HL-60 (cell line): ENCODE measurements at regions not wholly inside any gene's neighbourhood (a gene's known extent, or its start where the extent isn't known, plus 50 kb on each side); places are given as distances from the start of the nearest gene placed in this dataset.

Experiments
- DNase-seq, 2 experiments: peaks; one replicate each; pipeline ENCODE4 v3.0.0-alpha.2; 2010 to 2020; ENCODE audit warnings: low read depth in 1 of 2, low spot score in 1 of 2
- H3K27ac ChIP-seq: fragments of 250-450 bp; sonication (Bioruptor Pico); replicated peaks from 2 replicates; pipeline ENCODE4 v1.5.1; 2020; ENCODE audit warnings: mild to moderate bottlenecking, moderate library complexity
- H3K27me3 ChIP-seq: fragments of 250-450 bp; sonication (Bioruptor Pico); 2 replicates; pipeline ENCODE4 v1.5.1; 2021; ENCODE audit warnings: mild to moderate bottlenecking, moderate library complexity; ENCODE audit not compliant: insufficient read depth, poor library complexity, severe bottlenecking
- H3K4me3 ChIP-seq: replicated peaks from 2 replicates; pipeline ENCODE4 v1.5.1; 2011; ENCODE audit warnings: mild to moderate bottlenecking, control low read depth, low read length; ENCODE audit not compliant: insufficient read depth
- CTCF ChIP-seq: IDR thresholded peaks from one replicate; pipeline ENCODE4 v1.5.1; 2011; ENCODE audit warnings: low read length, control low read depth, inconsistent platforms; ENCODE audit not compliant: insufficient read depth
- GABPA ChIP-seq: IDR thresholded peaks from 2 replicates; pipeline ENCODE4 v1.6.1; 2012; ENCODE audit warnings: low read depth
- POLR2AphosphoS5 ChIP-seq: IDR thresholded peaks from 2 replicates; pipeline ENCODE4 v1.6.1; 2012; ENCODE audit warnings: low read depth
- REST ChIP-seq: IDR thresholded peaks from 2 replicates; pipeline ENCODE4 v1.6.1; 2012; ENCODE audit warnings: low read depth; ENCODE audit not compliant: insufficient replicate concordance
- SPI1 ChIP-seq: IDR thresholded peaks from 2 replicates; pipeline ENCODE4 v1.6.1; 2012; ENCODE audit warnings: low read depth, mild to moderate bottlenecking, borderline replicate concordance

- no peak overlapping the region for H3K27ac ChIP-seq
- DNase-seq: no peak
- TF ChIP-seq POLR2AphosphoS5 (no peak), SPI1 (no peak), REST (no peak), GABPA (no peak), CTCF (no peak)
- H3K27me3 ChIP-seq: no peaks in the 10 kb centered on the region
- no peak overlapping the region for H3K4me3 ChIP-seq
Observed at GRCh38 chr6:168778201-168778600, 337.2 kb downstream of the SMOC2 start.

- Histone ChIP-seq H3K4me3 (no peak overlapping the region), H3K27ac (no peak overlapping the region), H3K27me3 (no peaks in the 10 kb centered on the region)
- TF ChIP-seq REST (no peak), GABPA (no peak), POLR2AphosphoS5 (no peak), SPI1 (no peak), CTCF (no peak)
- no peak for DNase-seq
Observed at GRCh38 chr6:168774381-168774780, 333.4 kb downstream of the SMOC2 start.

GRCh38 chr6:168773788-168774187 lies 332.8 kb downstream of the SMOC2 start:
- TF ChIP-seq POLR2AphosphoS5 (no peak), CTCF (no peak), REST (no peak), GABPA (no peak), SPI1 (no peak)
- H3K27me3 ChIP-seq: no peaks in the 10 kb centered on the region
- no peak for DNase-seq
- no peak overlapping the region for H3K27ac ChIP-seq
- no peak overlapping the region for H3K4me3 ChIP-seq
